ENCODE measurements at regions not wholly inside any gene's neighbourhood (a gene's known extent, or its start where the extent isn't known, plus 50 kb on each side); places are given as distances from the start of the nearest gene placed in this dataset.

DNA sequence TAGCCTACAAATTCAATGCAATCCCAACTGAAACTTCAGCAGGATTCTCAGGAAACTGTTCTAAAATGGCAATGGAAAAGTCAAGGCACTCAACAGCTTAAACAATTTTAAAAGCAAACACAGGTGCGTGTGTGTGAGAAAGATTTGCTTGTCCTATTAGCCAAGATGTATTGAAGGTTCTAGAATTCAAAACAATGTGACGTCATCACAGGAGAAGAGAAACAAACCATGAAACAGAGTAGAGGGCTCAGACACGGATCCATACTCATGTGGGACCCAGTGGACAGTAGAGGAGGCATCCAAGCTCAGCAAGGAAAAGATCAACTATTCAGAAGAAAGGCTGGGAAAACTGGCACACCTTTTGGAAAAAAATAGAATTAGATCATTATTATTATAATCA lies 152.8 kb upstream of the DHRS4 start:
- peaks cover 2% of the 10 kb centered on the region; the same call in 1 of the 2 replicates for H3K27me3 Mint-ChIP-seq (ENCODE audit: low read depth)
- no peak overlapping the region for H3K27ac Mint-ChIP-seq
- H4K8ac ChIP-seq (replicated peaks; ENCODE audit: insufficient read length, low read depth, low read length), result no peak overlapping the region
- DNase-seq, result no peak
- TF ChIP-seq, protein P1, sequence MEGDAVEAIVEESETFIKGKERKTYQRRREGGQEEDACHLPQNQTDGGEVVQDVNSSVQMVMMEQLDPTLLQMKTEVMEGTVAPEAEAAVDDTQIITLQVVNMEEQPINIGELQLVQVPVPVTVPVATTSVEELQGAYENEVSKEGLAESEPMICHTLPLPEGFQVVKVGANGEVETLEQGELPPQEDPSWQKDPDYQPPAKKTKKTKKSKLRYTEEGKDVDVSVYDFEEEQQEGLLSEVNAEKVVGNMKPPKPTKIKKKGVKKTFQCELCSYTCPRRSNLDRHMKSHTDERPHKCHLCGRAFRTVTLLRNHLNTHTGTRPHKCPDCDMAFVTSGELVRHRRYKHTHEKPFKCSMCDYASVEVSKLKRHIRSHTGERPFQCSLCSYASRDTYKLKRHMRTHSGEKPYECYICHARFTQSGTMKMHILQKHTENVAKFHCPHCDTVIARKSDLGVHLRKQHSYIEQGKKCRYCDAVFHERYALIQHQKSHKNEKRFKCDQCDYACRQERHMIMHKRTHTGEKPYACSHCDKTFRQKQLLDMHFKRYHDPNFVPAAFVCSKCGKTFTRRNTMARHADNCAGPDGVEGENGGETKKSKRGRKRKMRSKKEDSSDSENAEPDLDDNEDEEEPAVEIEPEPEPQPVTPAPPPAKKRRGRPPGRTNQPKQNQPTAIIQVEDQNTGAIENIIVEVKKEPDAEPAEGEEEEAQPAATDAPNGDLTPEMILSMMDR (conservative IDR thresholded peaks at IDR 0.05), result no peak
- no peaks in the 10 kb centered on the region for H3K23me2 ChIP-seq (ENCODE audit: insufficient read length, low read depth, low read length, poor library complexity, severe bottlenecking)
- H3K4me1 Mint-ChIP-seq, result no peaks in the 10 kb centered on the region
- H4K91ac ChIP-seq (ENCODE audit: insufficient read length, low read depth, low read length), result no peak overlapping the region
- no peak overlapping the region for H2BK20ac ChIP-seq (ENCODE audit: low read depth, low read length, poor library complexity, severe bottlenecking)
- H3T11ph ChIP-seq (ENCODE audit: low read length), result no peak overlapping the region
- no peak overlapping the region for H2BK5ac ChIP-seq (ENCODE audit: insufficient read length, low read length)
- no peak overlapping the region for H3K14ac ChIP-seq (ENCODE audit: insufficient read depth, low read length)
- H2AFZ ChIP-seq (ENCODE audit: low read length), result no peak overlapping the region
- H3K4ac ChIP-seq (ENCODE audit: low read depth, low read length), result no peak overlapping the region
- H3K27me3 ChIP-seq (ENCODE audit: insufficient read depth, low read length), result no peaks in the 10 kb centered on the region
- H3K79me1 ChIP-seq (ENCODE audit: insufficient read depth, low read depth, low read length, poor library complexity, severe bottlenecking), result no peaks in the 10 kb centered on the region
- no CpG with 5 or more reads among the region's 3 CpGs for WGBS (ENCODE audit: extremely low coverage, insufficient read length, low lambda C conversion rate)
- no peak overlapping the region for H3K4me3 Mint-ChIP-seq
- no peak overlapping the region for H3K4me2 ChIP-seq (ENCODE audit: insufficient read depth, insufficient read length, low read length)
- no peaks in the 10 kb centered on the region for H3K79me2 ChIP-seq (ENCODE audit: insufficient read depth, low read length)
- no peak overlapping the region for H3K9ac ChIP-seq (ENCODE audit: extremely low read depth, insufficient read length, low read length)
- H3K56ac ChIP-seq (ENCODE audit: insufficient read length, low read depth, low read length), result no peak overlapping the region
- no peak overlapping the region for H2BK120ac ChIP-seq (ENCODE audit: low read depth, low read length, poor library complexity, severe bottlenecking)
- H3K18ac ChIP-seq (ENCODE audit: insufficient read length, low read depth, low read length), result no peak overlapping the region
- H3K4me1 ChIP-seq (ENCODE audit: insufficient read depth, low read length), result no peaks in the 10 kb centered on the region
- H4K5ac ChIP-seq (ENCODE audit: insufficient read length, low read depth, low read length), result no peak overlapping the region
- H3K36me3 Mint-ChIP-seq (ENCODE audit: insufficient read depth in 1 of 3, low read depth in 3 of 3), result peaks cover 0 to 16% (median 0%) of the 10 kb centered on the region in 3 experiments; a peak in 3 of 7 replicates
- H2BK15ac ChIP-seq (ENCODE audit: low read depth, low read length), result no peak overlapping the region
- no peak overlapping the region for H2AK5ac ChIP-seq (ENCODE audit: insufficient read length, low read length)
- peaks cover 16 to 87% of the 10 kb centered on the region in 2 experiments for H3K9me3 Mint-ChIP-seq
- H4K20me1 ChIP-seq (ENCODE audit: control insufficient read depth, insufficient read depth, insufficient read length), result no peaks in the 10 kb centered on the region
- no peak overlapping the region for H3K27ac ChIP-seq (ENCODE audit: insufficient read length, low read depth, low read length)
- H3K9me3 ChIP-seq (ENCODE audit: control insufficient read depth, low read depth, low read length), result peaks cover 36% of the 10 kb centered on the region
- no peak overlapping the region for H2BK12ac ChIP-seq (ENCODE audit: insufficient read length, low read depth, low read length)
- H3K23ac ChIP-seq (ENCODE audit: insufficient read length, low read depth, low read length), result no peak overlapping the region
